Astrocyte (in vitro differentiated cells and primary cell): ENCODE measurements at regions not wholly inside any gene's neighbourhood (a gene's known extent, or its start where the extent isn't known, plus 50 kb on each side); places are given as distances from the start of the nearest gene placed in this dataset.
"Not testable (repeated sequence)": the region's sequence is repeated elsewhere in the genome, so short reads cannot be mapped to it uniquely, and the experiment has no call there.

Experiments
- DNase-seq: peaks from one replicate; pipeline ENCODE4 v3.0.0-alpha.2; 2010; ENCODE audit warnings: low read depth
- FAIRE-seq: peaks from 2 replicates; lab custom pipeline; 2011; peaks lifted over from hg19 to GRCh38; lab: Jason Lieb, UNC
- H2AFZ ChIP-seq: 2 replicates; pipeline ENCODE4 v1.6.0; 2012; ENCODE audit warnings: low read depth, low read length, inconsistent platforms
- H3K27ac ChIP-seq: 2 replicates; pipeline ENCODE4 v1.5.1; 2011; ENCODE audit warnings: low read depth, low read length, inconsistent platforms
- H3K27me3 ChIP-seq: 2 replicates; pipeline ENCODE4 v1.6.0; 2011; ENCODE audit warnings: low read length, inconsistent platforms; ENCODE audit not compliant: insufficient read depth
- H3K36me3 ChIP-seq: 2 replicates; pipeline ENCODE4 v1.5.1; 2011; ENCODE audit warnings: low read length, inconsistent platforms; ENCODE audit not compliant: insufficient read depth
- H3K4me1 ChIP-seq: 2 replicates; pipeline ENCODE4 v1.5.1; 2011; ENCODE audit warnings: low read length, inconsistent platforms; ENCODE audit not compliant: insufficient read depth
- H3K4me2 ChIP-seq: 2 replicates; pipeline ENCODE4 v1.6.0; 2012; ENCODE audit warnings: low read length, inconsistent platforms
- H3K4me3 ChIP-seq: 2 replicates; pipeline ENCODE4 v1.5.1; 2011; ENCODE audit warnings: low read depth, mild to moderate bottlenecking, low read length, inconsistent platforms; ENCODE audit not compliant: insufficient read depth
- H3K79me2 ChIP-seq: 2 replicates; pipeline ENCODE4 v1.6.0; 2012; ENCODE audit warnings: mild to moderate bottlenecking, low read length, inconsistent platforms; ENCODE audit not compliant: insufficient read depth
- H3K9ac ChIP-seq: 2 replicates; pipeline ENCODE4 v1.6.0; 2012; ENCODE audit warnings: mild to moderate bottlenecking, low read length, inconsistent platforms
- H3K9me3 ChIP-seq: 2 replicates; pipeline ENCODE4 v1.5.1; 2012; ENCODE audit warnings: low read depth, mild to moderate bottlenecking, low read length, inconsistent platforms; ENCODE audit not compliant: insufficient read depth
- H4K20me1 ChIP-seq: 2 replicates; pipeline ENCODE4 v1.6.0; 2012; ENCODE audit warnings: low read length, inconsistent platforms; ENCODE audit not compliant: insufficient read depth
- H3K27ac Mint-ChIP-seq: one replicate; pipeline ENCODE4 v1.8.0; 2021; ENCODE audit warnings: mild to moderate bottlenecking, mixed read lengths; ENCODE audit not compliant: unreplicated experiment
- H3K27me3 Mint-ChIP-seq: one replicate; pipeline ENCODE4 v1.8.0; 2021; ENCODE audit warnings: low read depth, mixed read lengths; ENCODE audit not compliant: unreplicated experiment
- H3K36me3 Mint-ChIP-seq: one replicate; pipeline ENCODE4 v1.8.0; 2021; ENCODE audit warnings: low read depth, mixed read lengths; ENCODE audit not compliant: unreplicated experiment
- H3K4me1 Mint-ChIP-seq: one replicate; pipeline ENCODE4 v1.8.0; 2021; ENCODE audit warnings: low read depth, mixed read lengths; ENCODE audit not compliant: unreplicated experiment
- H3K4me3 Mint-ChIP-seq: one replicate; pipeline ENCODE4 v1.8.0; 2021; ENCODE audit warnings: mild to moderate bottlenecking, moderate library complexity, mixed read lengths; ENCODE audit not compliant: unreplicated experiment
- H3K9me3 Mint-ChIP-seq: one replicate; pipeline ENCODE4 v1.8.0; 2021; ENCODE audit warnings: mild to moderate bottlenecking, mixed read lengths; ENCODE audit not compliant: unreplicated experiment
- EZH2 ChIP-seq: IDR thresholded peaks from 2 replicates; pipeline ENCODE4 v1.6.1; 2012; ENCODE audit warnings: mild to moderate bottlenecking, low read length, inconsistent platforms; ENCODE audit not compliant: insufficient read depth
- TF ChIP-seq, protein P1 (sequence below): IDR thresholded peaks from 2 replicates; pipeline ENCODE4 v1.5.1; 2011; ENCODE audit warnings: low read depth, mild to moderate bottlenecking, inconsistent platforms, low read length, moderate library complexity; ENCODE audit not compliant: insufficient read depth

DNA sequence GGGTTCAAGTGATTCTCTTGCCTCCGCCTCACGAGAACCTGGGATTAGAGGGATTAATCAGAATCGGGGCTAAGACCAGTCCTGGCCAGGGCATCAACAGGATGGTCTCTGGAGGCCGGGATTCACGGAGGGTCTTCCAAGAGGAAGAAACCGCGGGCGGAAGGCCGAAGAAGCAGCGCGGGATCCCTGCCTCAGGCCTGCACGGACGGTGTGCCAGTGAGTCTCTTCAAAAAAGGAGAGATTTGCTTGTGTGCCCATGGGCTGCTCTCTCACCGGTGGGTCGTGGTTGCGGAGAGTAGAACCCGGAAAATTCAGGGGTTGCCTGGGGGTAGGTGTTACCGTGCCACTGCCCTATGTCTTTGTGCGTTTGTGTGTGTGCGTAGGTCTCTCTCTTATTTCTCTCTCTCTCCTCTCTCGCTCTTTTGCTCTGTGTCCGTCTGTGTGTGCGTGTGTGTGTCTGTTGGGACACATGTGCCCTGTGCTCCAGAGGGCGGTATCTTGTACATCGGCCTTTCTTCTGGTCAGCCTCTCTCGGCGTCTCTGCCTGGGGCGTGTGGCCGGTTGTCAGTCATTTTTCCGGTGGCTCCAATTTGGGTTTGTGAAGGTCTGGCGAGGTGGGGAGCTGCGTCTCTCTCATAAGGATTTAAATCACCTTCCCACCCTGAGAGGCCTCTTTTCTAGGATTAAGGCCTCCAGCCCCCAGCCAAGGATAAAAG, 613.2 kb downstream of the KCNJ18 start:
- Histone ChIP-seq H4K20me1 (no peaks in the 10 kb centered on the region), H3K27ac (no peak overlapping the region), H3K4me3 (no peak overlapping the region), H3K9ac (no peak overlapping the region), H3K27me3 (no peaks in the 10 kb centered on the region), H2AFZ (no peak overlapping the region), H3K36me3 (no peaks in the 10 kb centered on the region), H3K4me2 (no peak overlapping the region), H3K4me1 (no peaks in the 10 kb centered on the region), H3K79me2 (no peaks in the 10 kb centered on the region), H3K9me3 (peaks cover 11% of the 10 kb centered on the region)
- Mint-ChIP-seq H3K4me1 (no peaks in the 10 kb centered on the region), H3K36me3 (peaks cover 2% of the 10 kb centered on the region), H3K27ac (no peak overlapping the region), H3K4me3 (no peak overlapping the region), H3K9me3 (peaks cover 37% of the 10 kb centered on the region), H3K27me3 (no peaks in the 10 kb centered on the region)
- DNase-seq (no peak), FAIRE-seq (no peak)
- TF ChIP-seq EZH2, result no peak
- TF ChIP-seq, protein P1, sequence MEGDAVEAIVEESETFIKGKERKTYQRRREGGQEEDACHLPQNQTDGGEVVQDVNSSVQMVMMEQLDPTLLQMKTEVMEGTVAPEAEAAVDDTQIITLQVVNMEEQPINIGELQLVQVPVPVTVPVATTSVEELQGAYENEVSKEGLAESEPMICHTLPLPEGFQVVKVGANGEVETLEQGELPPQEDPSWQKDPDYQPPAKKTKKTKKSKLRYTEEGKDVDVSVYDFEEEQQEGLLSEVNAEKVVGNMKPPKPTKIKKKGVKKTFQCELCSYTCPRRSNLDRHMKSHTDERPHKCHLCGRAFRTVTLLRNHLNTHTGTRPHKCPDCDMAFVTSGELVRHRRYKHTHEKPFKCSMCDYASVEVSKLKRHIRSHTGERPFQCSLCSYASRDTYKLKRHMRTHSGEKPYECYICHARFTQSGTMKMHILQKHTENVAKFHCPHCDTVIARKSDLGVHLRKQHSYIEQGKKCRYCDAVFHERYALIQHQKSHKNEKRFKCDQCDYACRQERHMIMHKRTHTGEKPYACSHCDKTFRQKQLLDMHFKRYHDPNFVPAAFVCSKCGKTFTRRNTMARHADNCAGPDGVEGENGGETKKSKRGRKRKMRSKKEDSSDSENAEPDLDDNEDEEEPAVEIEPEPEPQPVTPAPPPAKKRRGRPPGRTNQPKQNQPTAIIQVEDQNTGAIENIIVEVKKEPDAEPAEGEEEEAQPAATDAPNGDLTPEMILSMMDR, result no peak

DNA sequence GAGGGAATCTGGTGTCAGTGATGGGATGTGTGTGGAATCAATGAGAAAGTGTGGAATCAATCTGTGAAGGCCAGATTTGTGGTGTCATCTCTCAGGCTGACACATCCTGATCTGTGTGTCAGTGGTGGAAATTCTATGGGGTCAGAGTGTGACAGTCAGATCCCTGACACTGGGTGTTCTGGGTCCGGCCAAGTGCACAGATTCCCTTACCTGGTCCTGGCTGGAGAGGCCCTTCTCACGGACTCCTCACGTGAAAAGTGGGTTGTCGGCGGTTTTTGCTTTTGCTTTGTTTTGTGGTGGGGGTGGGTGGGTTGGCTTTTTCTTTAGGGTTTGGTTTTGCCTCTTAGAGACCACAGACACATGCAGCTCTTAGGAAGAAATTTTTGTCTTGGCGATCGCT, 618.0 kb downstream of the KCNJ18 start:
- H3K27ac Mint-ChIP-seq, H2AFZ ChIP-seq, H3K4me3 Mint-ChIP-seq, H4K20me1 ChIP-seq, H3K27me3 Mint-ChIP-seq, H3K4me2 ChIP-seq, H3K9ac ChIP-seq, FAIRE-seq, H3K79me2 ChIP-seq, H3K4me1 Mint-ChIP-seq, H3K27ac ChIP-seq, H3K4me3 ChIP-seq, H3K9me3 ChIP-seq, DNase-seq, H3K27me3 ChIP-seq, H3K4me1 ChIP-seq, H3K36me3 Mint-ChIP-seq, H3K36me3 ChIP-seq: not testable (repeated sequence)
- H3K9me3 Mint-ChIP-seq, result peaks cover 18% of the 10 kb centered on the region

DNA sequence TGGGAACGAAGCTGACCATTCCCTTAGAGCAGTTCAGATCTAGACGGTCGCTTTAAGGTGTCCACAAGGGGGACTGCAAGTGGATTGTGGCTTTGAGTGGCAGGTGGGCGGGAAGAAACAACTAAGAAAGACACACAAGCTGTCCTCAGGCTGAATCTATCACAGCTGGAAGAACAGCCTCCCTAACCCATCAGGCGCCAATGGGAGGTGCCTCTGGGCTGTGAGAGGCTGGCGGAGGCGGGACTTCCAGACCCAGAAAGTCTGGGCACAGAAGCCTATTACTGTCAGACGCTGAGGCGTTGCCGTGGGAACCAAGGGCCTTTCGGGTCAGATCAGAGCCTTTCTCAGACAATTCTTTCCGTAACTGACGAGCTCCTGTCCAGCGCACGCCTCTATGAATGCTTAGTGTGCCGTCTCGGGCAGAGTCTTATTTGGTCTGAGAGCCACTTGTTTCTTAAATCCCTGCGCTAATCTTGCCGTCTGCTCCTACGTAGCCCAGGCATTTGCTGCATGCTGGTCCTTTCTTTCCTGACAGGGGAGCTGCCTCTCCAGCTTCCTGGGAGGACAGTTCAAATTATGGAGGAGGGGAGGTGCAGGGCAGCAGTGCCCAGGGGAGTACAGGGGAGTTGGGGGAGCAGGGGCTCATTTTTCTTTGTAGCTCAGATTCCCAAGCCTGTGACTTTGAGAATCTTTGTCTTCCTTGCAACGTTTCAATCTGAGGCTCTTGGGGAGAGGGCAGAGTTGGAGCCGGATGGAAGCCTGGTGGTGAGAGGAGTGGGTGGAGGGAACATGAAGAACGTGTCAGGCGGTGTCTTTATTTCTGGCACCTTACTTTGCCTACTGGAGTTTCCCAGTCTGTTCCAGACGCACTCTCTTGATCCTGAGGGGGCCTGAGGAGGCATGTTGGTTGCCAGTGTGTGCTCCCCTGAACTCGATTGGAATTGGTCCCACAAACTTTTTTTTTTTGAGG, 618.7 kb downstream of the KCNJ18 start:
- Histone ChIP-seq H3K9me3 (no peaks in the 10 kb centered on the region), H3K79me2 (no peaks in the 10 kb centered on the region), H3K27me3 (no peaks in the 10 kb centered on the region), H3K27ac (no peak overlapping the region), H3K4me1 (no peaks in the 10 kb centered on the region), H4K20me1 (no peaks in the 10 kb centered on the region), H2AFZ (no peak overlapping the region), H3K9ac (no peak overlapping the region), H3K4me2 (no peak overlapping the region), H3K36me3 (no peaks in the 10 kb centered on the region), H3K4me3 (no peak overlapping the region)
- no peak overlapping the region for H3K27ac Mint-ChIP-seq
- no peak overlapping the region for H3K4me3 Mint-ChIP-seq
- no peak for TF ChIP-seq EZH2
- TF ChIP-seq, protein P1, result no peak
- FAIRE-seq, result no peak
- H3K36me3 Mint-ChIP-seq, result no peaks in the 10 kb centered on the region
- H3K9me3 Mint-ChIP-seq, result peaks cover 12% of the 10 kb centered on the region
- no peaks in the 10 kb centered on the region for H3K4me1 Mint-ChIP-seq
- no peaks in the 10 kb centered on the region for H3K27me3 Mint-ChIP-seq
- no peak for DNase-seq

DNA sequence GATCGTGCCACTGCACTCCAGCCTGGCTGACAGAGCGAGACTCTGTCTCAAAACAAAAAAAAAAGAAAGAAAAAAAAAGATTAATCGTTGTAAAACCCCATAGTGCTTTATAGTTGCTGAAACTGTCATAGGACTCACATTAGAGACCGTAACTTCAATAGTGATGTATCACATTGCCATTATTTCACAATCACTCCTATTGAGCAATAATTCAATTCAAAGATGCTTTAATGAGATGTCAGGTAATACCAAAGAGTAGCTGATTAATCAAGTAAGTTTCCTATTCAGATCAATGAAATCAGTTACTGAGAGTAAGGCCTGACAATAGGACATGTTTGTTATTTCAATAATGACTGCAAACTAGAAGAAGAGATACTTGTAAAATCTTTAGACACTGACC, 628.7 kb downstream of the KCNJ18 start:
- peaks cover 14% of the 10 kb centered on the region for H3K9me3 Mint-ChIP-seq
- H3K27ac Mint-ChIP-seq, H3K27me3 Mint-ChIP-seq, H3K9me3 ChIP-seq, H3K36me3 ChIP-seq, H2AFZ ChIP-seq, H3K36me3 Mint-ChIP-seq, H3K4me3 ChIP-seq, H3K4me2 ChIP-seq, H3K4me1 Mint-ChIP-seq, H3K4me1 ChIP-seq, H3K27me3 ChIP-seq, H4K20me1 ChIP-seq, H3K79me2 ChIP-seq, H3K4me3 Mint-ChIP-seq, H3K9ac ChIP-seq, DNase-seq, H3K27ac ChIP-seq, FAIRE-seq: not testable (repeated sequence)
